Fibroblast of the aortic adventitia (primary cell): ENCODE measurements at regions not wholly inside any gene's neighbourhood (a gene's known extent, or its start where the extent isn't known, plus 50 kb on each side); places are given as distances from the start of the nearest gene placed in this dataset.

ENCODE experiments used
- DNase-seq: peaks from one replicate; pipeline ENCODE4 v3.0.0-alpha.2; 2010; ENCODE audit warnings: low read depth
- H3K4me3 ChIP-seq: 2 replicates; pipeline ENCODE4 v1.5.1; 2011; ENCODE audit warnings: low read depth, mild to moderate bottlenecking, control low read depth, low read length, moderate library complexity
- CTCF ChIP-seq: IDR thresholded peaks from 2 replicates; pipeline ENCODE4 v1.5.1; 2011; ENCODE audit warnings: mild to moderate bottlenecking, low read length, control low read depth, inconsistent platforms; ENCODE audit not compliant: insufficient read depth

GRCh38 chr5:15026011-15026893 lies 154.7 kb upstream of the ANKH start:
- DNase-seq, result peak; percentile 71
- no peak for TF ChIP-seq CTCF
- H3K4me3 ChIP-seq, result no peak overlapping the region

GRCh38 chr5:15023846-15024245 lies 152.3 kb upstream of the ANKH start:
- no peak for DNase-seq
- no peak for TF ChIP-seq CTCF
- H3K4me3 ChIP-seq, result no peak overlapping the region

- TF ChIP-seq CTCF, result no peak
- H3K4me3 ChIP-seq, result no peak overlapping the region
- no peak for DNase-seq
These were observed 151.7 kb upstream of the ANKH start for GRCh38 chr5:15023266-15023665.

GRCh38 chr5:15021266-15022046 lies 149.9 kb upstream of the ANKH start:
- no peak for TF ChIP-seq CTCF
- peak overlapping the region; percentile 25 for H3K4me3 ChIP-seq
- peak; percentile 94 for DNase-seq

GRCh38 chr5:15020736-15021135 lies 149.2 kb upstream of the ANKH start:
- DNase-seq, result peak; percentile 56
- no peak overlapping the region for H3K4me3 ChIP-seq
- TF ChIP-seq CTCF, result no peak

- no peak overlapping the region for H3K4me3 ChIP-seq
- no peak for TF ChIP-seq CTCF
- DNase-seq, result peak; percentile 67
These were observed 143.2 kb upstream of the ANKH start for GRCh38 chr5:15014809-15015208.
